ENCODE measurements at regions not wholly inside any gene's neighbourhood (a gene's known extent, or its start where the extent isn't known, plus 50 kb on each side); places are given as distances from the start of the nearest gene placed in this dataset.
"Not testable (repeated sequence)": the region's sequence is repeated elsewhere in the genome, so short reads cannot be mapped to it uniquely, and the experiment has no call there.

- intact Hi-C loops (cut with micrococcal nuclease): no loop called here
Observed at GRCh38 chr10:62935022-62935421, 118.9 kb upstream of the EGR2 start.

- intact Hi-C loops (cut with micrococcal nuclease): no loop called here
Observed at GRCh38 chr10:62934258-62934657, 118.1 kb upstream of the EGR2 start.

- intact Hi-C loops (cut with micrococcal nuclease): not testable (repeated sequence)
Observed at GRCh38 chr10:62928763-62929162, 112.6 kb upstream of the EGR2 start.

GRCh38 chr10:62926407-62926806 is 110.2 kb upstream of the EGR2 start:
- intact Hi-C loops (cut with micrococcal nuclease): no loop called here

GRCh38 chr10:62924344-62924748 is 108.2 kb upstream of the EGR2 start:
- intact Hi-C loops (cut with micrococcal nuclease): no loop called here

GRCh38 chr10:62919776-62920175 is 103.6 kb upstream of the EGR2 start:
- intact Hi-C loops (cut with micrococcal nuclease): no loop called here

- intact Hi-C loops (cut with micrococcal nuclease): no loop called here
Observed at GRCh38 chr10:62917475-62918238, 101.5 kb upstream of the EGR2 start.

GRCh38 chr10:62916141-62916603 is 100.0 kb upstream of the EGR2 start:
- intact Hi-C loops (cut with micrococcal nuclease): no loop called here

- intact Hi-C loops (cut with micrococcal nuclease): no loop called here
Observed at GRCh38 chr10:62915158-62915557, 99.0 kb upstream of the EGR2 start.

- intact Hi-C loops (cut with micrococcal nuclease): no loop called here
Observed at GRCh38 chr10:62912086-62912485, 95.9 kb upstream of the EGR2 start.

- intact Hi-C loops (cut with micrococcal nuclease): no loop called here
Observed at GRCh38 chr10:62911210-62911963, 95.2 kb upstream of the EGR2 start.

- intact Hi-C loops (cut with micrococcal nuclease): no loop called here
Observed at GRCh38 chr10:62907470-62908212, 91.5 kb upstream of the EGR2 start.

- intact Hi-C loops (cut with micrococcal nuclease): no loop called here
Observed at GRCh38 chr10:62904281-62904875, 88.2 kb upstream of the EGR2 start.

- intact Hi-C loops (cut with micrococcal nuclease): no loop called here
Observed at GRCh38 chr10:62903828-62904227, 87.7 kb upstream of the EGR2 start.

- intact Hi-C loops (cut with micrococcal nuclease): no loop called here
Observed at GRCh38 chr10:62900829-62901571, 84.8 kb upstream of the EGR2 start.

- intact Hi-C loops (cut with micrococcal nuclease): no loop called here
Observed at GRCh38 chr10:62899311-62899710, 83.1 kb upstream of the EGR2 start.

GRCh38 chr10:62895063-62895462 is 78.9 kb upstream of the EGR2 start:
- intact Hi-C loops (cut with micrococcal nuclease): no loop called here

- intact Hi-C loops (cut with micrococcal nuclease): no loop called here
Observed at GRCh38 chr10:62894156-62894555, 78.0 kb upstream of the EGR2 start.

GRCh38 chr10:62893036-62893435 is 76.9 kb upstream of the EGR2 start:
- intact Hi-C loops (cut with micrococcal nuclease): loop anchor here (2.0 kb wide), 1 partner anchor 76 kb away; no protein-coding TSS in a partner anchor

- intact Hi-C loops (cut with micrococcal nuclease): no loop called here
Observed at GRCh38 chr10:62890395-62890794, 74.2 kb upstream of the EGR2 start.

GRCh38 chr10:62887642-62888041 is 71.5 kb upstream of the EGR2 start:
- intact Hi-C loops (cut with micrococcal nuclease): no loop called here
